Fibroblast of lung (primary cell): ENCODE measurements at regions not wholly inside any gene's neighbourhood (a gene's known extent, or its start where the extent isn't known, plus 50 kb on each side); places are given as distances from the start of the nearest gene placed in this dataset.

Experiments
- DNase-seq, 2 donors: peaks; one replicate each; pipeline versions ENCODE4 v3.0.0 to v3.0.0-alpha.2; 2010; ENCODE audit warnings: low read depth in 2 of 2
- H2AFZ ChIP-seq: 2 replicates; pipeline ENCODE4 v1.5.1; 2012; ENCODE audit warnings: low read length, control low read depth, inconsistent platforms
- H3K27ac ChIP-seq: 2 replicates; pipeline ENCODE4 v1.5.1; 2011; ENCODE audit warnings: low read length, control low read depth; ENCODE audit not compliant: insufficient read depth
- H3K27me3 ChIP-seq: 2 replicates; pipeline ENCODE4 v1.5.1; 2011; ENCODE audit warnings: mild to moderate bottlenecking, low read length; ENCODE audit not compliant: control insufficient read depth, insufficient read depth
- H3K36me3 ChIP-seq: 2 replicates; pipeline ENCODE4 v1.5.1; 2011; ENCODE audit warnings: low read length; ENCODE audit not compliant: control insufficient read depth, insufficient read depth
- H3K4me1 ChIP-seq: 2 replicates; pipeline ENCODE4 v1.5.1; 2011; ENCODE audit warnings: low read length; ENCODE audit not compliant: control insufficient read depth, insufficient read depth; ENCODE audit errors: extremely low read depth
- H3K4me2 ChIP-seq: 2 replicates; pipeline ENCODE4 v1.5.1; 2011; ENCODE audit warnings: low read length, control low read depth; ENCODE audit not compliant: insufficient read depth; ENCODE audit errors: extremely low read depth
- H3K4me3 ChIP-seq, 4 experiments: fragments of 200-600 bp in 1 of 4; sonication (generic) in 1 of 4; replicated peaks in 1 of 4; 2 replicates each; pipeline ENCODE4 v1.5.1; 2011 to 2016; ENCODE audit warnings: low read length in 4 of 4, low read depth in 3 of 4, mild to moderate bottlenecking in 3 of 4, control low read depth in 2 of 4, inconsistent platforms in 1 of 4, mixed read lengths in 1 of 4; ENCODE audit not compliant: insufficient read depth in 1 of 4; ENCODE audit errors: control extremely low read depth in 1 of 4
- H3K79me2 ChIP-seq: 2 replicates; pipeline ENCODE4 v1.5.1; 2012; ENCODE audit warnings: mild to moderate bottlenecking, low read length, inconsistent platforms; ENCODE audit not compliant: control insufficient read depth, insufficient read depth
- H3K9ac ChIP-seq: 2 replicates; pipeline ENCODE4 v1.5.1; 2011; ENCODE audit warnings: mild to moderate bottlenecking, low read length, control low read depth; ENCODE audit not compliant: insufficient read depth
- H3K9me3 ChIP-seq: 2 replicates; pipeline ENCODE4 v1.5.1; 2012; ENCODE audit warnings: low read depth, low read length; ENCODE audit not compliant: control insufficient read depth, insufficient read depth
- H4K20me1 ChIP-seq: 2 replicates; pipeline ENCODE4 v1.5.1; 2011; ENCODE audit warnings: low read length; ENCODE audit not compliant: control insufficient read depth, insufficient read depth; ENCODE audit errors: extremely low read depth
- EZH2 ChIP-seq: IDR thresholded peaks from 2 replicates; pipeline ENCODE4 v1.5.1; 2012; ENCODE audit warnings: low read length, control low read depth, mild to moderate bottlenecking; ENCODE audit errors: missing control alignments
- TF ChIP-seq, protein P1 (sequence below), 2 donors: IDR thresholded peaks in 1 of 2; conservative IDR thresholded peaks in 1 of 2; 1 replicate in 1 of 2; 2 replicates in 1 of 2; pipeline ENCODE4 v1.5.1; 2011 to 2012; ENCODE audit warnings: low read length in 2 of 2, control low read depth in 1 of 2, inconsistent platforms in 1 of 2, low read depth in 1 of 2, mild to moderate bottlenecking in 1 of 2

DNA sequence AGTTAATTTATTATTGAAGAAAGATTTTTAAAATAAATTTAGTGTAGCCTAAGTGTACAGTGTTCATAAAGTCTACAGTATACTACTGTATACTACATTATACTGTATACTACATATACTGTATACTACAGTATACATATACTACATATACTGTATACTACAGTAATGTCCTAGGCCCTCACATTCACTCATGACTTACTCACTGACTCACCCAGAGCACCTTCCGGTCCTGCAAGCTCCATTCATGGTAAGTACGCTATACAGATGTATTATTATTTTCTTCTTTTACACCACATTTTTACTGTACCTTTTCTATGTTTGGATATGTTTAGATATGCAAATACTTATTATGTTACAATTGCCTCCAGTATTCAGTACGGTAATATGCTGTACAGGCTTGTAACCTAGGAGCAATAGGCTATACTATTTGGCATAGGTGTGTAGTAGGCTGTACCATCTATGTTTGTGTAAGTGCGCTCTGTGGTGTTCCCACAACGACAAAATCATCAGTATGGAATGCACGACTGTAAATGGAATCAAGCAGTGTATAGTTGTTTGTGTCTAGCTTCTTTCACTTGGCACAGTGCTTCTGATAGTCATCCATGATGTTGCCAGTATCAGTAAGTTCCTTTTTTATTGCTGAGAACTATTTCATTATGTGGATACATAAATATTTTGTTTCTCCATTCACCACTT is 245.7 kb downstream of the MTX2 start:
- H3K4me1 ChIP-seq: no peaks in the 10 kb centered on the region
- DNase-seq: peak in 1 of 2 donors; percentile 66
- H3K27me3 ChIP-seq: no peaks in the 10 kb centered on the region
- H2AFZ ChIP-seq: no peak overlapping the region
- no peak overlapping the region for H3K27ac ChIP-seq
- no peak overlapping the region for H3K4me2 ChIP-seq
- no peaks in the 10 kb centered on the region for H3K79me2 ChIP-seq
- no peak overlapping the region for H3K9ac ChIP-seq
- no peaks in the 10 kb centered on the region for H3K36me3 ChIP-seq
- H3K9me3 ChIP-seq: no peaks in the 10 kb centered on the region
- no peaks in the 10 kb centered on the region for H4K20me1 ChIP-seq
- no peak overlapping the region for H3K4me3 ChIP-seq
- TF ChIP-seq EZH2: no peak
- TF ChIP-seq, protein P1, sequence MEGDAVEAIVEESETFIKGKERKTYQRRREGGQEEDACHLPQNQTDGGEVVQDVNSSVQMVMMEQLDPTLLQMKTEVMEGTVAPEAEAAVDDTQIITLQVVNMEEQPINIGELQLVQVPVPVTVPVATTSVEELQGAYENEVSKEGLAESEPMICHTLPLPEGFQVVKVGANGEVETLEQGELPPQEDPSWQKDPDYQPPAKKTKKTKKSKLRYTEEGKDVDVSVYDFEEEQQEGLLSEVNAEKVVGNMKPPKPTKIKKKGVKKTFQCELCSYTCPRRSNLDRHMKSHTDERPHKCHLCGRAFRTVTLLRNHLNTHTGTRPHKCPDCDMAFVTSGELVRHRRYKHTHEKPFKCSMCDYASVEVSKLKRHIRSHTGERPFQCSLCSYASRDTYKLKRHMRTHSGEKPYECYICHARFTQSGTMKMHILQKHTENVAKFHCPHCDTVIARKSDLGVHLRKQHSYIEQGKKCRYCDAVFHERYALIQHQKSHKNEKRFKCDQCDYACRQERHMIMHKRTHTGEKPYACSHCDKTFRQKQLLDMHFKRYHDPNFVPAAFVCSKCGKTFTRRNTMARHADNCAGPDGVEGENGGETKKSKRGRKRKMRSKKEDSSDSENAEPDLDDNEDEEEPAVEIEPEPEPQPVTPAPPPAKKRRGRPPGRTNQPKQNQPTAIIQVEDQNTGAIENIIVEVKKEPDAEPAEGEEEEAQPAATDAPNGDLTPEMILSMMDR (conservative IDR thresholded peaks at IDR 0.05 in 1 of 2, IDR thresholded peaks at IDR 0.05 in 1 of 2; ENCODE audit: low read depth in 1 of 2, low read length in 2 of 2): no peak

DNA sequence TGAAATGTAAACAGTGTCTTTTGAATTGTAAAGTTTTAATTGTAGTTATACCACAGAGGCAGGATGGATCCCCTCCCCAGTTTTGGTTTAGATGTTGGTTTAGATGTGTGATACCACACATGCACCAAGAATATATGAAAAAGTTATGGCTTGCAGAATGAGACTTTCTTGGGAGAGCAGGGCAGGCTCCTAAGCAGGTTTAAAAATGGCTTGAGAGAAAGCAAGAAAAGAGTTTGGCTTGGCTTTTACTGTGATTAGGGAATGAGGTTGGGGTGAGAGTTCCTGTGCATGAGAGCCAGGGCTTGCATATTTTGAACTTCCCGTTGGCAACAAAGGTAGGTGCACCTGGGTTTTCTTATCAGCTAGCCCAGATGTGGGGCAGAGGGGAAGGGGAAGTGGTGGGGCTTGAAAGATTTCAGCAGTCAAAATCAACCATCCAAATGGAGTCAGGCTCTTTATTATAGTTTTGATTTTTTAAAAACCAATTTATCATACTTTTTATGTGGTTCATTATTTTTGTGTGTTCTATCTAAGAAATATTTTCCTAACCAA is 246.9 kb downstream of the MTX2 start:
- Histone ChIP-seq H3K4me1 (no peaks in the 10 kb centered on the region), H4K20me1 (no peaks in the 10 kb centered on the region), H3K27ac (no peak overlapping the region), H3K36me3 (no peaks in the 10 kb centered on the region), H3K9me3 (no peaks in the 10 kb centered on the region), H3K4me3 (no peak overlapping the region), H3K79me2 (no peaks in the 10 kb centered on the region), H3K9ac (no peak overlapping the region), H2AFZ (no peak overlapping the region), H3K4me2 (no peak overlapping the region), H3K27me3 (no peaks in the 10 kb centered on the region)
- DNase-seq: no peak
- TF ChIP-seq, protein P1 (conservative IDR thresholded peaks at IDR 0.05 in 1 of 2, IDR thresholded peaks at IDR 0.05 in 1 of 2; ENCODE audit: low read depth in 1 of 2, low read length in 2 of 2): no peak
- TF ChIP-seq EZH2: no peak

DNA sequence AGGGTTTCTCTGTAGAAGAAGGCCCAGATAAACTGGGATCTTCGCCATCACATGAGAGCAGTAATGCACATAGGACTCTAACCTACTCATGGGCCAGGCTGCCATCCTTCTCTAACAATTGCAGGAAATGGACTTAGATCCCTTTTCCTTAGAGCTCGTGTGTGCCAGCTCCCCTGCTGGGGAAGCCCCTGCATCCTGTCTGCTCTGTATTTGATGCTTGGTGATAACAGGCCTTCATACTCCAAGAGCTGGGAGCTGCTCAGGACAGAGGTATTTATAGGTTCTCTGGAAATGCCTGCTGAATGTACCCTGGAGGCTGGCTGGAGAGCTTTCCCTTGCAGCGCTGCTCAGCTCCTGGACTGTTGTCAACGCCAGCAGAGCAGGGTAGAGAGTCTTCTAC is 249.6 kb downstream of the MTX2 start:
- Histone ChIP-seq H3K79me2 (no peaks in the 10 kb centered on the region), H3K9me3 (no peaks in the 10 kb centered on the region), H3K4me3 (no peak overlapping the region), H4K20me1 (peaks cover 1% of the 10 kb centered on the region), H3K36me3 (no peaks in the 10 kb centered on the region), H3K4me1 (no peaks in the 10 kb centered on the region), H3K9ac (no peak overlapping the region), H3K4me2 (no peak overlapping the region), H2AFZ (no peak overlapping the region), H3K27ac (no peak overlapping the region), H3K27me3 (no peaks in the 10 kb centered on the region)
- no peak for DNase-seq
- TF ChIP-seq, protein P1 (conservative IDR thresholded peaks at IDR 0.05 in 1 of 2, IDR thresholded peaks at IDR 0.05 in 1 of 2; ENCODE audit: low read depth in 1 of 2, low read length in 2 of 2): no peak
- no peak for TF ChIP-seq EZH2
